PFSK-1 (cell line): ENCODE measurements at regions not wholly inside any gene's neighbourhood (a gene's known extent, or its start where the extent isn't known, plus 50 kb on each side); places are given as distances from the start of the nearest gene placed in this dataset.

ENCODE experiments used
- FOXP2 ChIP-seq: optimal IDR thresholded peaks from 2 replicates; pipeline ENCODE3; 2011; ENCODE audit warnings: borderline replicate concordance, control low read depth, inconsistent platforms; ENCODE audit not compliant: insufficient read depth; ENCODE audit errors: extremely low read length, extremely low read depth
- POLR2AphosphoS5 ChIP-seq: IDR thresholded peaks from 2 replicates; pipeline ENCODE4 v1.6.1; 2012; ENCODE audit warnings: low read depth, mild to moderate bottlenecking, control low read depth, low read length, moderate library complexity
- REST ChIP-seq, 2 experiments: IDR thresholded peaks; 2 replicates each; pipeline versions ENCODE4 v1.6.1 to v1.8.0; 2011 to 2012; ENCODE audit warnings: low read depth in 2 of 2, low read length in 2 of 2, control low read depth in 1 of 2, inconsistent platforms in 1 of 2, mild to moderate bottlenecking in 1 of 2, moderate library complexity in 1 of 2; ENCODE audit not compliant: insufficient read depth in 1 of 2
- SIN3A ChIP-seq: IDR thresholded peaks from 2 replicates; pipeline ENCODE4 v1.6.1; 2012; ENCODE audit warnings: mild to moderate bottlenecking, low read length, moderate library complexity, borderline replicate concordance; ENCODE audit not compliant: insufficient read depth
- TAF1 ChIP-seq: IDR thresholded peaks from 2 replicates; pipeline ENCODE4 v1.6.1; 2012; ENCODE audit warnings: low read length, control low read depth, borderline replicate concordance; ENCODE audit not compliant: insufficient read depth

DNA sequence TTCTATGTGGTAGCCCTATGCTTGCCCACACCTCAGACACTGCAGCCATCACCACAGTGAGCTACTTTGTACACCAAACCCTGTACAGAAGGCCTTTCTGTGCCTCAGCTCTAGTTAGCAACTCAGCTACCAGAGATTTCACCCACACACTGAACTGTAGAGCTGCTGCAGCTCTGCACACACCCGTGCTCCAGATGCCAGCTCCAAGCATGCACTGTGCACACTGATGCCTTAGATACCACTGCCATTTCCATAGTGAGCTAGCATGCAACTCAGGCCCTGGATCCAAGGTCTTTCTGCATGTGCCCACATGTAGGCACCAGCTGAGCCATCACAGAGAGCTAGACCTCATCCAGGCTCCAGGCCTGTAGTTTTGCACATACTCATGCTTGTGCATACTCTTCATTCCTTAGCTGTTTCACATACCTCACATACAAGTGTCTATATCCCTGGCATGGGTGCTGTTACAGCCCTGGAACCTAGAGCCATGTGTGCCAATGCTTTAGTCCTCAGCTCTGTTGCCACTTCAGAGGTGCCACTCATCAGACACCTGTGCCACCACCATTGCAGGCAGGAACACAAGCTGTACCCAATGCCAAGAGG lies 423.5 kb upstream of the NDST3 start:
- TF ChIP-seq FOXP2 (no peak), TAF1 (no peak), SIN3A (no peak)

GRCh38 chr4:117621673-117622072 lies 412.6 kb upstream of the NDST3 start:
- TF ChIP-seq SIN3A (no peak), TAF1 (no peak), FOXP2 (no peak), POLR2AphosphoS5 (no peak), REST (IDR thresholded peaks at IDR 0.05; ENCODE audit: insufficient read depth in 1 of 2, low read depth in 2 of 2, low read length in 2 of 2) (no peak)

DNA sequence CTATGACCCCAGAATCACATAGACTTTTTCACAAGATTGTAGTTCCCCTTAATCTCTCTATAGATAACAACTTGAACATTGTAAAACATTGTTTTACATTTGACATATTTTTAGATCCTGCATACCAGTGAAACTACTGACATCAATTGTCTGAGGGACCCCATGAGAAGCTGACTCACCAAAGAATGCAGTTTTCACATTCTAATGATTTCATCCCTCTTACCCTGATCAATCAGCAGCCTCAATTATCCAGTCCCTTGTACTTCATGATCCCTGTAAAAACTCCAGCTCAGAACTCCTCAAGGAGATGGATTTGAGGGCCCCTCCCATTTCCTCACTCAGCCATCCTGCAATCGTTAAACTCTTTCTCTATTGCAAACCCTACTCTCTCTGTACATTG lies 411.0 kb upstream of the NDST3 start:
- no peak for TF ChIP-seq POLR2AphosphoS5
- no peak for TF ChIP-seq TAF1
- no peak for TF ChIP-seq SIN3A
- TF ChIP-seq FOXP2, result no peak
- TF ChIP-seq REST (IDR thresholded peaks at IDR 0.05; ENCODE audit: insufficient read depth in 1 of 2, low read depth in 2 of 2, low read length in 2 of 2), result no peak

DNA sequence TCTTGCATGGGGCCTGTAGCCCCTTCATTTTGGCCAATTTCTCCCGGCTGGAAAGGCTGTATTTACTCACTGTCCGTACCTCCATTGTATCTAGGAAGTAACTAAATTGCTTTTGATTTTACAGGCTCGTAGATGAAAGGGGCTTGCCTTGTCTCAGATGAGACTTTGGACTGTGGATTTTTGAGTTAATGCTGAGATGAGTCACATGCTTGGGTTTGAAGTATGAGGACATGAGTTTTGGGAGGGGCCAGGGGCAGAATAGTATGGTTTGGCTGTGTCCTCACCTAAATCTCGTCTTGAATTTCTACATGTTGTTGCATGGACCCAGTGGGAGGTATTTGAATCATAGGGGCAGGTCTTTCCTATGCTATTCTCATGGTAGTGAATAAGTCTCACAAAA lies 407.6 kb upstream of the NDST3 start:
- TF ChIP-seq TAF1 (no peak), FOXP2 (no peak), REST (IDR thresholded peaks at IDR 0.05; ENCODE audit: insufficient read depth in 1 of 2, low read depth in 2 of 2, low read length in 2 of 2) (no peak), SIN3A (no peak), POLR2AphosphoS5 (no peak)

DNA sequence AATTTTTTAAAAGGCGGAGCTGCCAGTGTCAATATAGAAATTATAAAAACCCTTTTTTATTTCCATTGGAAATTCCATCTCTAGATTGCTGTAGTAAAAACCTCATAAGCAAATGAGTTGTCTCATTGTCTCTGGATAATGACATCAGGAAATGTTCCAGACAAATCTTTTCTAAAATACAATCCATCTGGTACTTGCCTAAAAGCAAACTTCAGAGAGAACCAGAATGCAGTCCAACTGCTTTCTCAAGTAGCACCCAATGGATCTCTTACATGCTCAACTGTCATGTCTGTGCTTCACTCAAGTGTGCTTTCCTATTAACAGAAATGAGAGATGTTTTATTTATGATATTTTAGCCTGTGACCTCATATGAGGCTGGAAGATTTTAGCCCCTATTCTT lies 399.6 kb upstream of the NDST3 start:
- TF ChIP-seq SIN3A, result no peak
- TF ChIP-seq POLR2AphosphoS5, result no peak
- no peak for TF ChIP-seq FOXP2
- no peak for TF ChIP-seq REST (IDR thresholded peaks at IDR 0.05; ENCODE audit: insufficient read depth in 1 of 2, low read depth in 2 of 2, low read length in 2 of 2)
- TF ChIP-seq TAF1, result no peak
